OCI-LY3 (cell line): ENCODE measurements at regions not wholly inside any gene's neighbourhood (a gene's known extent, or its start where the extent isn't known, plus 50 kb on each side); places are given as distances from the start of the nearest gene placed in this dataset.

Experiments used
- H2AFZ ChIP-seq: fragments of 200-600, 300-600 bp; shearing (Covaris generic); 2 replicates; pipeline ENCODE4 v1.6.0; 2014; ENCODE audit warnings: antibody characterized with exemption, low read depth, low read length
- H3K27ac ChIP-seq: fragments of 200-600, 300-600 bp; sonication (generic); 2 replicates; pipeline ENCODE4 v1.5.1; 2014; ENCODE audit warnings: mild to moderate bottlenecking, low read length, moderate library complexity, mixed read lengths
- H3K27me3 ChIP-seq: fragments of 200-600, 300-600 bp; sonication (generic); 2 replicates; pipeline ENCODE4 v1.6.1; 2014; ENCODE audit warnings: low read depth, low read length, mixed read lengths
- H3K36me3 ChIP-seq: fragments of 200-600, 300-600 bp; sonication (generic); replicated peaks from 2 replicates; pipeline ENCODE3; 2014; ENCODE audit warnings: low read depth, low read length, mixed read lengths
- H3K4me1 ChIP-seq: fragments of 300-600, 200-600 bp; sonication (generic); 2 replicates; pipeline ENCODE4 v1.6.1; 2014; ENCODE audit warnings: low read length, mixed read lengths
- H3K4me2 ChIP-seq: fragments of 200-600, 300-600 bp; sonication (generic); 2 replicates; pipeline ENCODE4 v1.6.1; 2014; ENCODE audit warnings: low read length, mixed read lengths
- H3K4me3 ChIP-seq: fragments of 300-600, 200-600 bp; sonication (generic); 2 replicates; pipeline ENCODE4 v1.5.1; 2014; ENCODE audit warnings: antibody characterized with exemption, mild to moderate bottlenecking, low read length, moderate library complexity
- H3K79me2 ChIP-seq: fragments of 300-600, 200-600 bp; shearing (Covaris generic); 2 replicates; pipeline ENCODE4 v1.6.1; 2014; ENCODE audit warnings: mild to moderate bottlenecking, low read length, mixed read lengths
- H3K9ac ChIP-seq: fragments of 300-600, 200-600 bp; shearing (Covaris generic); 2 replicates; pipeline ENCODE4 v1.6.0; 2014; ENCODE audit warnings: mild to moderate bottlenecking, low read length, moderate library complexity
- H3K9me3 ChIP-seq: fragments of 200-600, 300-600 bp; shearing (Covaris generic); 2 replicates; pipeline ENCODE4 v1.6.1; 2014; ENCODE audit warnings: low read length, mixed read lengths; ENCODE audit not compliant: insufficient read depth
- H4K20me1 ChIP-seq: fragments of 200-600, 300-600 bp; sonication (generic); 2 replicates; pipeline ENCODE4 v1.6.1; 2016; ENCODE audit warnings: low read length, mixed read lengths; ENCODE audit not compliant: insufficient read depth
- EZH2phosphoT487 ChIP-seq: fragments of 200-600 bp; shearing (Covaris generic); IDR thresholded peaks from 2 replicates; pipeline ENCODE4 v1.6.1; 2018; ENCODE audit warnings: antibody characterized with exemption, mixed run types, low read depth
- TF ChIP-seq, protein P1 (sequence below): fragments of 200-600, 300-600 bp; sonication (generic); IDR thresholded peaks from 2 replicates; pipeline ENCODE4 v1.5.1; 2014; ENCODE audit warnings: antibody characterized with exemption, low read length, low read depth

DNA sequence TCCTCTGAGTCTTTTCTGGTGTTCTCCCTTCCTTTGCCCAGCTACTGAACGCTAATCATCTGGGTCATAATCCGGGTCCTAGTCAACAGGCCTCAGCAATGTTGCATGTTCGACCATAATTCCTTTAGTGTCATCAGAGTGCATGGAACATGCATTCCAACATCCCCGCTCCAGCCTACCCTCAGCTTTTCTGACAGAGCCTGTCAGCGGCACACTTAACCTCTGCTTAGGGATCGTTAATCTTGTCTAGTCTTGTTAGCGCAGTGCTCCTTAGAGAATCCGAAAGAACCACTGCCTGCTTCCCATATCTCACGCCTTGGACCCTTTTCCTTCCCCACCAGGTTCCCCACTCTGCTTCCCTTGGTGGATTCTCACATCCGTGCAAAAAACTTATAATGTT is 767.9 kb upstream of the ID2 start:
- H4K20me1 ChIP-seq: no peaks in the 10 kb centered on the region
- no peak overlapping the region for H3K4me3 ChIP-seq
- no peaks in the 10 kb centered on the region for H3K27me3 ChIP-seq
- no peaks in the 10 kb centered on the region for H3K4me1 ChIP-seq
- no peaks in the 10 kb centered on the region for H3K9me3 ChIP-seq
- no peaks in the 10 kb centered on the region for H3K79me2 ChIP-seq
- H3K9ac ChIP-seq: no peak overlapping the region
- no peak for TF ChIP-seq EZH2phosphoT487
- TF ChIP-seq, protein P1, sequence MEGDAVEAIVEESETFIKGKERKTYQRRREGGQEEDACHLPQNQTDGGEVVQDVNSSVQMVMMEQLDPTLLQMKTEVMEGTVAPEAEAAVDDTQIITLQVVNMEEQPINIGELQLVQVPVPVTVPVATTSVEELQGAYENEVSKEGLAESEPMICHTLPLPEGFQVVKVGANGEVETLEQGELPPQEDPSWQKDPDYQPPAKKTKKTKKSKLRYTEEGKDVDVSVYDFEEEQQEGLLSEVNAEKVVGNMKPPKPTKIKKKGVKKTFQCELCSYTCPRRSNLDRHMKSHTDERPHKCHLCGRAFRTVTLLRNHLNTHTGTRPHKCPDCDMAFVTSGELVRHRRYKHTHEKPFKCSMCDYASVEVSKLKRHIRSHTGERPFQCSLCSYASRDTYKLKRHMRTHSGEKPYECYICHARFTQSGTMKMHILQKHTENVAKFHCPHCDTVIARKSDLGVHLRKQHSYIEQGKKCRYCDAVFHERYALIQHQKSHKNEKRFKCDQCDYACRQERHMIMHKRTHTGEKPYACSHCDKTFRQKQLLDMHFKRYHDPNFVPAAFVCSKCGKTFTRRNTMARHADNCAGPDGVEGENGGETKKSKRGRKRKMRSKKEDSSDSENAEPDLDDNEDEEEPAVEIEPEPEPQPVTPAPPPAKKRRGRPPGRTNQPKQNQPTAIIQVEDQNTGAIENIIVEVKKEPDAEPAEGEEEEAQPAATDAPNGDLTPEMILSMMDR: no peak
- H3K27ac ChIP-seq: no peak overlapping the region
- no peaks in the 10 kb centered on the region for H3K36me3 ChIP-seq
- no peak overlapping the region for H3K4me2 ChIP-seq
- H2AFZ ChIP-seq: no peak overlapping the region

DNA sequence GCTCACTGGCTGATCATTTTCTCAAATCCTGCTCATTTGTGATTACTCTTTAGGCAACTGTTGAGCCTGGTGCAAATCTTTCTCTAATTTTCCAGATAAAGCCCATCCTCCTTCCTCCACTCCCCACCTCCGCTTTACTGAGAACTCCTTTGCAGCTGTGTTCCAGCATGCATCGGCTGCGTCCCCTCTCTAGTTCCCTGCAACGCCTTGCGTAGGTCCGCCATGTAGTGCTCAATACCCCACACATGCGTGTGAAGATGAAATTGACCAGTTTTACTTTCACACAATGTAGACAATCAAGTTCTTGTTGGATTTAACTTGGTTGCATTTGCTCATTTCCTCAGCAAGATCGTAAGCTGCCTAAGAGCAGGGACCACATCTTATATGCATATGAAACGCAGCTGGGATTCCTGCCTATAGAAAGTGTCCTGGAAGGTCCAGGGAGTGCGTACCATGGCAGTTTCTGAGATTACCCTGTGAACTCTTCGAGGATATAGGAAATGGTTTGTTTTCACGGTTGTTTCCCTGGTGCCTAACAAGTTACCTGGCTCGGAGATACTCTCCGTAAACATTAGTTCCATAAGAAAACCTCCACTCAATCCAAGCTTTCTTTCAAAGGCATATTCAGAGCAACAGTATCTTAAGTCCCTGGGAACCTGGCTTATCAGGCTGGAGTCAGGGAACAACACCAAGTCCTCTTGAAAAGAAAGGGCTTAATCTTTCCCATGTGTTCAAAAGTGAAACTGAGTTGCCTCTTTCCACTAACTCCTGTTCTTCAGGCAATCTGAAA is 766.4 kb upstream of the ID2 start:
- TF ChIP-seq, protein P1: no peak
- TF ChIP-seq EZH2phosphoT487: no peak
- Histone ChIP-seq H3K4me3 (no peak overlapping the region), H3K36me3 (no peaks in the 10 kb centered on the region), H3K27me3 (no peaks in the 10 kb centered on the region), H2AFZ (no peak overlapping the region), H3K79me2 (no peaks in the 10 kb centered on the region), H3K9ac (no peak overlapping the region), H3K27ac (no peak overlapping the region), H3K4me1 (no peaks in the 10 kb centered on the region), H4K20me1 (no peaks in the 10 kb centered on the region), H3K9me3 (no peaks in the 10 kb centered on the region), H3K4me2 (no peak overlapping the region)

DNA sequence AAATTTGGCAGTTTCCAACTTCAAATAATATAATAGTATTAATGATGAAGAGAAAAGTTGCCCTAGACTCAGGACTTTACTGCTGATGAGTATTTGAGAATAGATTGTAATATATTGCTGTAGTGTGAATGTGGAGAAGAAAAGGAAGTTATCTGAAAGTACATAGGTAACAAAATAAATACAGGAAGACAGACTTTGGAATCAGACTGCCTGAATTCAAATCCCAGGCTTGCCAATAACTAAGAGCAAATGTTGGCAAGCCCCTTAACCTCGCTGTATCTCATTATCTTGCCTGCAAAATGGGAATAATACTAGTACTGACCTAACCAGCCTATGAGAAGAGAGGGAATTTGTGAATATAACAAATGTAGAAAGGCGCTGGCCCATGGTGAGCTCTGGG is 765.2 kb upstream of the ID2 start:
- no peaks in the 10 kb centered on the region for H3K27me3 ChIP-seq
- H3K4me2 ChIP-seq: no peak overlapping the region
- no peaks in the 10 kb centered on the region for H3K79me2 ChIP-seq
- no peaks in the 10 kb centered on the region for H3K36me3 ChIP-seq
- no peak overlapping the region for H2AFZ ChIP-seq
- H3K4me3 ChIP-seq: no peak overlapping the region
- TF ChIP-seq, protein P1: no peak
- no peak for TF ChIP-seq EZH2phosphoT487
- no peak overlapping the region for H3K27ac ChIP-seq
- no peaks in the 10 kb centered on the region for H3K4me1 ChIP-seq
- H3K9me3 ChIP-seq: no peaks in the 10 kb centered on the region
- no peak overlapping the region for H3K9ac ChIP-seq
- H4K20me1 ChIP-seq: no peaks in the 10 kb centered on the region

DNA sequence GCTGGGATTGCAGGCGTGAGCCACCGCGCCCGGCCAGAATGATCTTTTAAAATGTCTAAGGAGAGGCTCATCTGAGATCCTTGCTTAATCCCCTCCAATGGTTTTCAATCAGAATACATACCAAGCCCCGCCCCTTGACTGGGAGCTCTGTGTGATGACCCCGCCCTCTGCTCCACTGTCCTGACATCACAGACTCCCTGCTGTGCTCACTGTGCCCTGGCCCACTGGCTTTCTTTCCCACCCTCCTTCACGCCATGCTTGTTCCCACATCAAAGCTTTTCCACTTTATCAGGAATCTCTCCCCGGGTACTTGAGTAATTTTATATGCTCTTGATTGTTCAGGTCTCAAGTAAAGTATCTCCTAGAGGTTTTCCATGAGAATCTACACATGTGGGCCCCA is 762.3 kb upstream of the ID2 start:
- Histone ChIP-seq H3K9me3 (no peaks in the 10 kb centered on the region), H3K4me2 (no peak overlapping the region), H3K9ac (no peak overlapping the region), H3K4me3 (no peak overlapping the region), H3K4me1 (no peaks in the 10 kb centered on the region), H3K27ac (no peak overlapping the region), H3K27me3 (no peaks in the 10 kb centered on the region), H3K79me2 (no peaks in the 10 kb centered on the region), H3K36me3 (no peaks in the 10 kb centered on the region), H4K20me1 (no peaks in the 10 kb centered on the region), H2AFZ (no peak overlapping the region)
- TF ChIP-seq, protein P1: no peak
- no peak for TF ChIP-seq EZH2phosphoT487
